ENCODE measurements at regions not wholly inside any gene's neighbourhood (a gene's known extent, or its start where the extent isn't known, plus 50 kb on each side); places are given as distances from the start of the nearest gene placed in this dataset.

- TF ChIP-seq, protein P1, sequence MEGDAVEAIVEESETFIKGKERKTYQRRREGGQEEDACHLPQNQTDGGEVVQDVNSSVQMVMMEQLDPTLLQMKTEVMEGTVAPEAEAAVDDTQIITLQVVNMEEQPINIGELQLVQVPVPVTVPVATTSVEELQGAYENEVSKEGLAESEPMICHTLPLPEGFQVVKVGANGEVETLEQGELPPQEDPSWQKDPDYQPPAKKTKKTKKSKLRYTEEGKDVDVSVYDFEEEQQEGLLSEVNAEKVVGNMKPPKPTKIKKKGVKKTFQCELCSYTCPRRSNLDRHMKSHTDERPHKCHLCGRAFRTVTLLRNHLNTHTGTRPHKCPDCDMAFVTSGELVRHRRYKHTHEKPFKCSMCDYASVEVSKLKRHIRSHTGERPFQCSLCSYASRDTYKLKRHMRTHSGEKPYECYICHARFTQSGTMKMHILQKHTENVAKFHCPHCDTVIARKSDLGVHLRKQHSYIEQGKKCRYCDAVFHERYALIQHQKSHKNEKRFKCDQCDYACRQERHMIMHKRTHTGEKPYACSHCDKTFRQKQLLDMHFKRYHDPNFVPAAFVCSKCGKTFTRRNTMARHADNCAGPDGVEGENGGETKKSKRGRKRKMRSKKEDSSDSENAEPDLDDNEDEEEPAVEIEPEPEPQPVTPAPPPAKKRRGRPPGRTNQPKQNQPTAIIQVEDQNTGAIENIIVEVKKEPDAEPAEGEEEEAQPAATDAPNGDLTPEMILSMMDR (conservative IDR thresholded peaks at IDR 0.05) = no peak
- TF ChIP-seq ZFX (IDR thresholded peaks at IDR 0.05) = no peak
Observed at GRCh38 chr5:92144824-92145223, 761.7 kb upstream of the ARRDC3 start.
